Spleen (tissue), 7 donors: ENCODE measurements at regions not wholly inside any gene's neighbourhood (a gene's known extent, or its start where the extent isn't known, plus 50 kb on each side); places are given as distances from the start of the nearest gene placed in this dataset.

Experiments used
- CTCF ChIP-seq, 11 experiments: fragments of 200-600 bp in 7 of 11; fragments of 450-650 bp in 4 of 11; sonication (generic) in 4 of 11; IDR thresholded peaks in 8 of 11; conservative IDR thresholded peaks in 3 of 11; 1 replicate in 7 of 11; 2 replicates in 4 of 11; pipeline versions ENCODE4 v1.4.0 to v1.8.0; 2016 to 2021; ENCODE audit warnings: antibody characterized with exemption in 11 of 11, inconsistent platforms in 4 of 11, mild to moderate bottlenecking in 1 of 11
- POLR2A ChIP-seq, 3 donors: fragments of 450-650 bp; IDR thresholded peaks; one replicate each; pipeline ENCODE4 v1.5.1; 2017; ENCODE audit warnings: antibody characterized with exemption in 3 of 3, mild to moderate bottlenecking in 1 of 3
- donor health status: DM: no; HTN: no; CAD: no; lungs with moderate emphysema.
- donor health status: DM: no; HTN: no; CAD: no.
- donor health status: DM: no; HTN: no; CAD: no.

- TF ChIP-seq POLR2A (IDR thresholded peaks at IDR 0.05) = no peak
- no peak for TF ChIP-seq CTCF (IDR thresholded peaks at IDR 0.05 in 8 of 11, conservative IDR thresholded peaks at IDR 0.05 in 3 of 11)
These were observed 208.6 kb upstream of the KIF2A start for GRCh38 chr5:62097361-62097760.
